ENCODE measurements at regions not wholly inside any gene's neighbourhood (a gene's known extent, or its start where the extent isn't known, plus 50 kb on each side); places are given as distances from the start of the nearest gene placed in this dataset.

- no peak for DNase-seq (ENCODE audit: low read depth, low spot score)
Measured at GRCh38 chr10:130989670-130990232, 321.8 kb downstream of the TCERG1L start.

- no peak for DNase-seq (ENCODE audit: low read depth, low spot score)
Measured at GRCh38 chr10:130990486-130990885, 321.0 kb downstream of the TCERG1L start.

GRCh38 chr10:130992802-130993523, 318.6 kb downstream of the TCERG1L start:
- no peak for DNase-seq (ENCODE audit: low read depth, low spot score)

- no peak for DNase-seq (ENCODE audit: low read depth, low spot score)
Measured at GRCh38 chr10:130993612-130994011, 317.9 kb downstream of the TCERG1L start.

GRCh38 chr10:130994191-130994590, 317.3 kb downstream of the TCERG1L start:
- no peak for DNase-seq (ENCODE audit: low read depth, low spot score)

GRCh38 chr10:130994845-130995244, 316.7 kb downstream of the TCERG1L start:
- no peak for DNase-seq (ENCODE audit: low read depth, low spot score)

GRCh38 chr10:130997267-130998045, 314.1 kb downstream of the TCERG1L start:
- no peak for DNase-seq (ENCODE audit: low read depth, low spot score)

GRCh38 chr10:130998046-130998435, 313.5 kb downstream of the TCERG1L start:
- DNase-seq (ENCODE audit: low read depth, low spot score): no peak

- no peak for DNase-seq (ENCODE audit: low read depth, low spot score)
Measured at GRCh38 chr10:130998642-130999041, 312.9 kb downstream of the TCERG1L start.

- no peak for DNase-seq (ENCODE audit: low read depth, low spot score)
Measured at GRCh38 chr10:130999376-131000202, 311.9 kb downstream of the TCERG1L start.

- no peak for DNase-seq (ENCODE audit: low read depth, low spot score)
Measured at GRCh38 chr10:131000244-131000643, 311.3 kb downstream of the TCERG1L start.

- DNase-seq (ENCODE audit: low read depth, low spot score): no peak
Measured at GRCh38 chr10:131000743-131001142, 310.8 kb downstream of the TCERG1L start.

GRCh38 chr10:131001438-131001837, 310.1 kb downstream of the TCERG1L start:
- DNase-seq (ENCODE audit: low read depth, low spot score): no peak

- DNase-seq (ENCODE audit: low read depth, low spot score): no peak
Measured at GRCh38 chr10:131002031-131002861, 309.3 kb downstream of the TCERG1L start.

GRCh38 chr10:131003455-131003854, 308.1 kb downstream of the TCERG1L start:
- DNase-seq (ENCODE audit: low read depth, low spot score): no peak

- no peak for DNase-seq (ENCODE audit: low read depth, low spot score)
Measured at GRCh38 chr10:131004276-131004675, 307.2 kb downstream of the TCERG1L start.

- DNase-seq (ENCODE audit: low read depth, low spot score): no peak
Measured at GRCh38 chr10:131006458-131007256, 304.9 kb downstream of the TCERG1L start.

- DNase-seq (ENCODE audit: low read depth, low spot score): no peak
Measured at GRCh38 chr10:131009791-131010190, 301.7 kb downstream of the TCERG1L start.

- no peak for DNase-seq (ENCODE audit: low read depth, low spot score)
Measured at GRCh38 chr10:131010965-131011575, 300.5 kb downstream of the TCERG1L start.
